ENCODE measurements at regions not wholly inside any gene's neighbourhood (a gene's known extent, or its start where the extent isn't known, plus 50 kb on each side); places are given as distances from the start of the nearest gene placed in this dataset.

- no peak for TF ChIP-seq CTCF (IDR thresholded peaks at IDR 0.05; ENCODE audit: poor library complexity)
- no peak for TF ChIP-seq EZH2phosphoT487 (IDR thresholded peaks at IDR 0.05; ENCODE audit: low read depth, severe bottlenecking, unreplicated experiment)
Measured at GRCh38 chr12:97118796-97119375, 211.8 kb downstream of the NEDD1 start.
